Type B pancreatic cell (in vitro differentiated cells): ENCODE measurements at regions not wholly inside any gene's neighbourhood (a gene's known extent, or its start where the extent isn't known, plus 50 kb on each side); places are given as distances from the start of the nearest gene placed in this dataset.
A peak's percentile ranks its signal among the peaks of the same experiment; 100 is the strongest.

Experiments used
- DNase-seq: peaks from one replicate; pipeline ENCODE4 v3.0.0; 2021; ENCODE audit warnings: mixed read lengths; ENCODE audit not compliant: unreplicated experiment; ENCODE audit errors: extremely low spot score
- H3K27ac Mint-ChIP-seq: 2 replicates; pipeline ENCODE4 v1.8.0; 2021; ENCODE audit warnings: mild to moderate bottlenecking, mixed read lengths
- H3K27me3 Mint-ChIP-seq: 2 replicates; pipeline ENCODE4 v1.8.0; 2021; ENCODE audit warnings: mixed read lengths
- H3K36me3 Mint-ChIP-seq: 2 replicates; pipeline ENCODE4 v1.8.0; 2021; ENCODE audit warnings: mixed read lengths
- H3K4me1 Mint-ChIP-seq: one replicate; pipeline ENCODE4 v1.8.0; 2021; ENCODE audit warnings: mixed read lengths; ENCODE audit not compliant: unreplicated experiment
- H3K4me3 Mint-ChIP-seq: 2 replicates; pipeline ENCODE4 v1.8.0; 2021; ENCODE audit warnings: mild to moderate bottlenecking, mixed read lengths
- H3K9me3 Mint-ChIP-seq: 2 replicates; pipeline ENCODE4 v1.8.0; 2021; ENCODE audit warnings: mixed read lengths
- CTCF ChIP-seq: fragments of 200-600 bp; sonication (generic); conservative IDR thresholded peaks from 2 replicates; pipeline ENCODE4 v1.5.0; 2021; ENCODE audit warnings: antibody characterized with exemption, mild to moderate bottlenecking

- TF ChIP-seq CTCF = peak; percentile 9
- no peaks in the 10 kb centered on the region for H3K36me3 Mint-ChIP-seq
- H3K4me1 Mint-ChIP-seq = peaks cover 27% of the 10 kb centered on the region
- H3K4me3 Mint-ChIP-seq = no peak overlapping the region
- DNase-seq = no peak
- H3K9me3 Mint-ChIP-seq = peaks cover 1% of the 10 kb centered on the region
- no peak overlapping the region for H3K27ac Mint-ChIP-seq
- H3K27me3 Mint-ChIP-seq = no peaks in the 10 kb centered on the region
Measured at GRCh38 chr5:125695996-125696655, 727.1 kb upstream of the GRAMD2B start.

DNA sequence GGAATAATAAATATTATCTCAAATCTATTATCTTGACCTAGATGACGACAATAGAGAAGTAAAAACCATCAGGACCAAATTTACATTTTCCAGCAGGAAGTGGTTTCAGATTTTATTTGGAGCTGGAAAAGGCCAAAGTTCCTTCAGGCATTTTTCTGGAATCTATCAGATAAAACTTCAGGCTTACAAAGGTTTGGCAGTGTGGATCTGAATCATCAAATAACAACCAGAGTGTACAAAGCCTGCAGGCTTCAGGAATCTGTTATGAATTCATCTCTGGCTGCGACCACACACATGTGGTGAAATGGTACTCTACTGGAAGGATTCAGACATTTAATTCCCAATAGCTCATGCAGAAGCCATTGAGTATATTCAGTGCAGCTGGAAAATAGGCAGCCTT, 726.4 kb upstream of the GRAMD2B start:
- Mint-ChIP-seq H3K36me3 (no peaks in the 10 kb centered on the region), H3K27me3 (no peaks in the 10 kb centered on the region), H3K4me3 (no peak overlapping the region), H3K4me1 (peaks cover 25% of the 10 kb centered on the region), H3K9me3 (no peaks in the 10 kb centered on the region), H3K27ac (no peak overlapping the region)
- TF ChIP-seq CTCF = no peak
- no peak for DNase-seq

- no peak overlapping the region for H3K4me3 Mint-ChIP-seq
- no peaks in the 10 kb centered on the region for H3K27me3 Mint-ChIP-seq
- no peak for DNase-seq
- peaks cover 25% of the 10 kb centered on the region for H3K4me1 Mint-ChIP-seq
- TF ChIP-seq CTCF = no peak
- H3K36me3 Mint-ChIP-seq = no peaks in the 10 kb centered on the region
- no peaks in the 10 kb centered on the region for H3K9me3 Mint-ChIP-seq
- no peak overlapping the region for H3K27ac Mint-ChIP-seq
Measured at GRCh38 chr5:125698420-125698819, 724.8 kb upstream of the GRAMD2B start.

DNA sequence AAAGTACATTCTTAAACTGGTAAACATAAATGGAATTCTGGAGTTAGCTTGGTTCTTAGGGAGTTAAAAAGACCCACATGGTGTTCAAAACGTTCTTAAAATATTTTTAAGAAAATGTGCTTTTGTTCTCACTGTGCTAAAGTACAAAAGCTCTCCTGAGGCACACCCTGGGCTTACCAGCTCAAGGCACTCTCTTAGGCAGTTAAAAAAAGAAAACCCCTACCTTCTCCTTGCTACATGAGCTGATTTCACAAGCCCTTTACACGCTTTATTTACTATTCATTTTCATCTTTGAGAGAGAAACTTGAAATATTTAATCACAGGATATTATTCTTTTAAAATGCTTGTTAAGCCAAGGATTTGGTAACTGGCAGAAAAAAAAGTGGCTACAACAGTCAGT, 723.3 kb upstream of the GRAMD2B start:
- DNase-seq = no peak
- Mint-ChIP-seq H3K4me1 (peaks cover 25% of the 10 kb centered on the region), H3K9me3 (peaks cover 13% of the 10 kb centered on the region), H3K36me3 (peaks cover 6% of the 10 kb centered on the region), H3K27ac (no peak overlapping the region), H3K27me3 (no peaks in the 10 kb centered on the region), H3K4me3 (no peak overlapping the region)
- no peak for TF ChIP-seq CTCF

- H3K27me3 Mint-ChIP-seq = no peaks in the 10 kb centered on the region
- peak overlapping the region; percentile 70 for H3K4me3 Mint-ChIP-seq
- peaks cover 25% of the 10 kb centered on the region for H3K4me1 Mint-ChIP-seq
- H3K27ac Mint-ChIP-seq = peak overlapping the region; percentile 64
- DNase-seq = no peak
- H3K9me3 Mint-ChIP-seq = peaks cover 13% of the 10 kb centered on the region
- TF ChIP-seq CTCF = no peak
- H3K36me3 Mint-ChIP-seq = peaks cover 6% of the 10 kb centered on the region
Measured at GRCh38 chr5:125700380-125700861, 722.8 kb upstream of the GRAMD2B start.
